ENCODE measurements at regions not wholly inside any gene's neighbourhood (a gene's known extent, or its start where the extent isn't known, plus 50 kb on each side); places are given as distances from the start of the nearest gene placed in this dataset.

DNA sequence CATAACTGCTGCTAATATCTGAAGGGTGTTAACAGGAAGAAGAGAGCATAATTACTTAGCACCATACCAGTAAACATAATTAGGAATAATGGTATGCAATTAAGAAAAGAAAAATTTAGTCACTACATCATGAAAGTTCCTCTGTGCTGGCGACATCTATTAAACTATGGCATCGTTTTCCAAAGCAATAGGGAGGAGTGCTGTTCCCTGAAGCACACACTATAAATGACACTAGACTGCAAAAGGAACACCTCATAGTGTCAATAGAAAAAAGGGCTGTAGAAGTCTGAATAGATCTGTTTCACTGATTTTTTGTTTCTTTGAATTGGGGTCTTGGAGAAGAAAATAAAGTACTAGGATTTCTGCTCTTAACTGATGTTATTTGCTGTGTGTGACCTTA, 773.6 kb upstream of the B3GALT2 start:
- TF ChIP-seq POLR2AphosphoS5 (IDR thresholded peaks at IDR 0.05; ENCODE audit: low read depth, low read length) = no peak
- TF ChIP-seq TAF1 (IDR thresholded peaks at IDR 0.05; ENCODE audit: low read depth, low read length) = no peak
- no peak for TF ChIP-seq POLR2A (IDR thresholded peaks at IDR 0.05; ENCODE audit: low read depth, low read length)
- no peak for TF ChIP-seq PAX5 (IDR thresholded peaks at IDR 0.05; ENCODE audit: insufficient read depth, low read length, severe bottlenecking)
